ENCODE measurements at regions not wholly inside any gene's neighbourhood (a gene's known extent, or its start where the extent isn't known, plus 50 kb on each side); places are given as distances from the start of the nearest gene placed in this dataset.

DNA sequence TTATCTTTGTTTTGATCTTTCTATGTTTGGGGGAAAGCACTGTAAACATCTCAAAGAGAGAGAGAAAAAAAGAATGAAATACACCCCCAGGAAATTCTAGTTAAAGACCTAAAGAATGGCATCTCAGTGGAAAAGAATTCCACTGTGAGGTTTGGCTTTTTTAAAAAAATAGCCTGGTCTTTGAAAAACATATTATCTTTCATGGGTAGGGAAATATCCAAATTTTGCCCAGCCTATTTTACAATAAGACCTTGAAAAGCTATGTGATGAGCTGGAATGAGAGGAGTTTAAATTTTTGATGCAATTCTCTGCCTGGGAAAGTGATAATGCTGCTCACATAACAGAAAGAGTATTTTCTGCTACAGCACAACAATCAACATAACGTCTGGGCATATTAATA, 348.1 kb upstream of the WWC1 start:
- TF ChIP-seq, protein P1, sequence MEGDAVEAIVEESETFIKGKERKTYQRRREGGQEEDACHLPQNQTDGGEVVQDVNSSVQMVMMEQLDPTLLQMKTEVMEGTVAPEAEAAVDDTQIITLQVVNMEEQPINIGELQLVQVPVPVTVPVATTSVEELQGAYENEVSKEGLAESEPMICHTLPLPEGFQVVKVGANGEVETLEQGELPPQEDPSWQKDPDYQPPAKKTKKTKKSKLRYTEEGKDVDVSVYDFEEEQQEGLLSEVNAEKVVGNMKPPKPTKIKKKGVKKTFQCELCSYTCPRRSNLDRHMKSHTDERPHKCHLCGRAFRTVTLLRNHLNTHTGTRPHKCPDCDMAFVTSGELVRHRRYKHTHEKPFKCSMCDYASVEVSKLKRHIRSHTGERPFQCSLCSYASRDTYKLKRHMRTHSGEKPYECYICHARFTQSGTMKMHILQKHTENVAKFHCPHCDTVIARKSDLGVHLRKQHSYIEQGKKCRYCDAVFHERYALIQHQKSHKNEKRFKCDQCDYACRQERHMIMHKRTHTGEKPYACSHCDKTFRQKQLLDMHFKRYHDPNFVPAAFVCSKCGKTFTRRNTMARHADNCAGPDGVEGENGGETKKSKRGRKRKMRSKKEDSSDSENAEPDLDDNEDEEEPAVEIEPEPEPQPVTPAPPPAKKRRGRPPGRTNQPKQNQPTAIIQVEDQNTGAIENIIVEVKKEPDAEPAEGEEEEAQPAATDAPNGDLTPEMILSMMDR (IDR thresholded peaks at IDR 0.05) = no peak
- no peak for TF ChIP-seq POLR2A (IDR thresholded peaks at IDR 0.05)
